ENCODE measurements at regions not wholly inside any gene's neighbourhood (a gene's known extent, or its start where the extent isn't known, plus 50 kb on each side); places are given as distances from the start of the nearest gene placed in this dataset.

- TF ChIP-seq CTCF (IDR thresholded peaks at IDR 0.05 in 8 of 11, conservative IDR thresholded peaks at IDR 0.05 in 3 of 11) = no peak
- no peak for TF ChIP-seq POLR2A (IDR thresholded peaks at IDR 0.05)
These were observed 59.9 kb upstream of the SMOX start for GRCh38 chr20:4088766-4089165.

Measured in spleen (tissue), 7 donors.